HG02981 (cell line): ENCODE measurements at regions not wholly inside any gene's neighbourhood (a gene's known extent, or its start where the extent isn't known, plus 50 kb on each side); places are given as distances from the start of the nearest gene placed in this dataset.

ENCODE experiments used
- ATAC-seq: cut with Tn5 transposase; IDR thresholded peaks from one replicate; pipeline ENCODE4 v1.9.1; 2021; ENCODE audit warnings: mild to moderate bottlenecking, moderate library complexity; ENCODE audit not compliant: unreplicated experiment

- ATAC-seq = no peak
Measured at GRCh38 chr13:111394211-111394922, 73.9 kb downstream of the TEX29 start.

DNA sequence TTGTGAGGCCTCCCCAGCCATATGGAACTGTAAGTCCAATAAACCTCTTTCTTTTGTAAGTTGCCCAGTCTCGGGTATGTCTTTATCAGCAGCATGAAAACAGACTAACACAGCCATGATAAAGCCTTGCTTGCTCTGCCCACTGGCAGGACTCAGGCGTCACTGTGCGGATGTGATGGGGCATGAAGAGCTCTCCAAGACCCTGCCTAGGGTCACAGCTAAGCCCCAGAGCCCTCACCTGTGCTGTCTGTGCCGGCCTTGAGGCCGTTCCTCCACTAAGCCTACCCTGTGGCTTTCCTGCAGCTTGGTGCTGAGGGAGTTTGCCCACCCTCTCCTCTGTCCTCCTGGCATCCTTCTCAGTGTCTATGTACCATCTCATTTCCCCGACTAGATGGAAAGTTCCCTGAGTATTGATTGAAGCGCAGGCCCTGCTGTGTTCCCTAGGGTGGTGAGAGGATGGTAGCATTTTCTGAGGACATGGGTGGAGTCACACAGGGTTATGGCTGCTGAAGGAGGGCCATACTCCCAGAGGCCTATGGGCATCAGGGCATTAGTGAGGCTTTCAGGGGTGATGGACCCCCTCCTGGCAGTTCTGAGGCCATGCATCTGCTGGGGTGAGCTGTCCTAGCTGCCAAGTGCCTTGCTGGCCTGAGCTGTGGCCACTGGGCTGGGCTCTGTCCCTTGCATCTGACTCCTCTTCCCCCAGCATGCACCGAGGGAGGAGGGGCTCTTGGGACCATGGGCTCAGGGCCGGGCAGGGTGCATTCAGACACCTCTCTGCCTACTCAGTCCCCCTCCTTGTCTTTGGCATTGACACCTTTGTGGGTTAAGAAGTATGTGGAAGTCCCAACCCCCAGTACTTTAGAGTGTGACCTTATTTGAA, 75.3 kb downstream of the TEX29 start:
- ATAC-seq = no peak

DNA sequence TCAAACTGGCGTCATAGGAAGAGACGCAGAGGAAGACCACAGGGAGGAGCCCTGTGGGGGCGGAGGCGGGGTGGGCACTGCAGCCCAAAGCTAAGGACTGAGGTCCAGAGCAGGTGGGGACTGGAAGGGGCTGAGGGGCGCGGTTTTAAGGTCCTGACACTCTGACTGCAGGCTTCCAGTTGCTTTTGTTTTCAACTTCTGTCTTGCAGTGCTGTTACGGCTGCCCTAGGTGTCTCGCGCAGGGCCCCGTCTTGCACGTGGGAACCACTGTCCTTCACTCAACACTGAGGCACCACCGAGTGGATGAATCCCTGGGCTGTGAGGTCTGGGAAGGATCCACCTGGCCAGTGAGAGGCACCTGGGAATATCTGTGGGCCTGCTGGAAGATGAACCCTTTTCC, 76.0 kb downstream of the TEX29 start:
- ATAC-seq = no peak

- ATAC-seq = no peak
Measured at GRCh38 chr13:111397202-111397880, 76.9 kb downstream of the TEX29 start.

DNA sequence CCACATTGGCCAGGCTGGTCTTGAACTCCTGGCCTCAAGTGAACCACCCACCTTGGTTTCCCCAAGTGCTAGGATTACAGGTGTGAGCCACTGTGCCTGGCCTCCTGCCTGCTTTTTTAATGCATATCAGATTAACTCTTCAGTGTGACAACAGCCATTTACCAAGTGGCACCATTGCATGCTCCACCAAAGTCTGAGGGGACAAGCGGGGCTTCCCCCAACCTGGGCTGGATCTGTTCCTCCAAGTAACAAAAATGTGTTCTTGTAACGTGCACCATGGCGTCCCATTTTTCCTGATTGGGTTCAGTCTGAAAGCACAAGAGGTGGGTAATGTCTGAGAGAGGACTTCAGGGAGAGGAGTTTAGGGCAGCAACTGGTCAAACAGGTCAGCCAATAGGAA, 77.8 kb downstream of the TEX29 start:
- ATAC-seq = no peak

DNA sequence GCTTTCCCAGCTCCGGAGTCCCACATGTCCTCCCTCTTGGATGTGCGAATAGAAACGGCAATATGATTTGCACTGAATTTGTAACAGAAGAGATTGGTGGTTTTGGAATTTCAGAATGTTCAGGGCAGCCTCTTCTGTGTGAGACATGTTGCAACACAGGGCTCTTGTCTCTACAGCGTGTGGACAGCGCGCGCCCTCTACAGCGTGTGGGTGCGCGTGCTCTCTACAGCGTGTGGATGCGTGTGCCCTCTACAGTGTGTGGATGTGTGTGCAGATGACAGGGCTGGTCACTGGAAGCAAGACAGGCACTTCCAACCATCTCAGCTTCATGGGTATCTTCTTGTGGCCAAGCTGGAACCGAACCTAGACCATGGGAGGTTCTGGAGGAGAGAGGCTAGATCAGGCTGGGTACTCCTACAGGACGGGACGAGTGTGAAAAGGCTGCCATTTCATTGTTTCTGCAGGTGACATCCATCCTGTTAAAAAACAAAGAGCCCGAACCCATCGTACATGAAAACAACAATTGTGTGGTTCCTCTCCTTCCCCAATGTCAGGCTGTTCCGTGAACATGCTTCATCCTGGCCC, 78.4 kb downstream of the TEX29 start:
- no peak for ATAC-seq

GRCh38 chr13:111399334-111399733, 78.9 kb downstream of the TEX29 start:
- ATAC-seq = no peak

DNA sequence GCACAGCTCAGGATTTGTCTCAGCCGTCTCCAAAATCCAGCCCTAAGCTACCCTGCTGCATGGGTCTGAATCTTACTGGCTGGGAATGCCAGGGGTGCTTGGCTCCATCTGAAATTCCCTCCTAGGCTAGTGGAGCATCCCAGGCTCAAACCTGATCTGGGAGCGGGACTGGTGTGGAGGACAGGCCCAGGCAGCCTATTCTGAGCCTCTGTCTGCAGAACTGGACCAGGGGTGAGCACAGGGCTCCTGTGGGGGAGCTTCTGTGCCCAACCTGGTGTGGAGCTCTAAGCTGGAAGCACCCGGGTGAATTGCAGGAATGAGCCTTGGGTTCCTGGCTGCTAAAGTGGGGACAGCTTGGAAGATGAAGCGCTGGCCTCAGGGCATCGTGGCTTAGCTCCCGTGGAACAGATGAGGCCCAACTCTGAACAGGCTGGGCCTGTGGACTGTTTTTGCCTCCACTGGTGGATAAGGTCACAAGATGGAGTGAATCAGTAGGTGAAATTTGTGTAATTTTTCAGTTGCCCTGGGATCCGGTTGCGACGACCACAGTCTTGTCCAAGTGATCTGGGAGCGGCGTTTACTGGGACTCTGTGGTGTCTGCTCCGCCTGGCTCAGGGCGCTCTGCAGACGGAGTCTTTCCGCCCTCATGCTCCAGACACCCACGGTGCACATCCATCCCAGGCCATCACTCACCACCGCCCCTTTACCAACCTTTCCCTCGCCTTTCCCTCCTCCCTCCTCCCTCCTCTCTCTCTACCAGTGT, 79.5 kb downstream of the TEX29 start:
- ATAC-seq = no peak

DNA sequence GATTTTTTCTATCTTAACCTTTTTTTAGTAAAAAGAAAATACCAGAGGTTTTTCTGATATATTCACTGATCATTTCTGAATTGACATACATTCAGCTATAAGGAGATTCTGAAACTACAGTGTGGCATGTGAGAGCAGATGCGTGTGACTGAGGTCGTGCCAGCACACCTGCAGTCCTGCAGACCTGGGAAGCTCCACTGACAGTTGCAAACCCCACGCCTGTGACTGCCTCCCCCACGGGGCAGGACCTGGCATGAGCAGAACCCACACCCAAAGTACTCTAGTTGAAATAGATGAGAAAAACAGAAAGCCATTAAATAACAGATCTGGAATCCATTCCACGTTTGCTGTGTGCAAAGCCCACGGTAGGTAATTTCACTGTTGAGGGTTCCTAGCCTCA, 80.7 kb downstream of the TEX29 start:
- ATAC-seq = no peak

DNA sequence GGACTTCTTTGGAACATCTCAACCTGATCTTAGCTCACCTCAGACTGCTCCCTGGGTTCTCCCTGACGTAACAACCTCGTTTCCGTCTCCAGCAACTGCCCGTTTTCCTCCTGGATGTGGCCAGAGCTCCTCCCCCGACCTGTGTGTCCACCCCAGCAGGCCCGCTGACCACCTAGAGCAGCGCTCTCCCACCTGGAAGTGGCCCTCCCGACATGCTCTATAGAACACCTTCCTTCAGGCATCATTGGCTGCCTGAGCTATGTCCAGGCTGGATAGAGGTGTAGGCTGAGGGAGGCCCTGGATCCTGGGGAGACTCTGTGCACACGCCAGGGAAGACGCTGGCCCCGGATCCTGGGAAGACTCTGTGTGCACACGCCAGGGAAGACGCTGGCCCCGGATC, 81.3 kb downstream of the TEX29 start:
- ATAC-seq = no peak

- ATAC-seq = no peak
Measured at GRCh38 chr13:111402441-111402840, 82.0 kb downstream of the TEX29 start.

GRCh38 chr13:111403266-111403665, 82.8 kb downstream of the TEX29 start:
- no peak for ATAC-seq

DNA sequence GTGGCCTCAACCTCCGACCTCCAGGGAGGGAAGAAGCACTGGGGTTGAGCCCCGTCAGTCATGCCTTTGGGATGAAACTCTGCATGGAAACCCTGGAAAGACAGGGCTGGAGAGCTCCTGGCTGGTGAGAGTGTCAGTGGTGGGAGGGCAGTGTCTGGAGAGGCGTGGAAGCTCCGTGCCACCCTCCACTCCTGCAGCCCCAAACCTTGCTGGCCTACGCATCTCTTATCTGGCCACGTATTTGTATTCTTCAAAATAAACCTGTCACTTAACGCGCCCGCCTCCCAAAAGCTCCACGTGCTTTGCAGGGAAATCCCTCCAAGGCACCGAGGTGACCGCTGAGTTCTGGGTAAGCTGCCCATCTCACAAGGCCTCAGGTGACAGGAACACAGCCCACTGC, 84.3 kb downstream of the TEX29 start:
- no peak for ATAC-seq

DNA sequence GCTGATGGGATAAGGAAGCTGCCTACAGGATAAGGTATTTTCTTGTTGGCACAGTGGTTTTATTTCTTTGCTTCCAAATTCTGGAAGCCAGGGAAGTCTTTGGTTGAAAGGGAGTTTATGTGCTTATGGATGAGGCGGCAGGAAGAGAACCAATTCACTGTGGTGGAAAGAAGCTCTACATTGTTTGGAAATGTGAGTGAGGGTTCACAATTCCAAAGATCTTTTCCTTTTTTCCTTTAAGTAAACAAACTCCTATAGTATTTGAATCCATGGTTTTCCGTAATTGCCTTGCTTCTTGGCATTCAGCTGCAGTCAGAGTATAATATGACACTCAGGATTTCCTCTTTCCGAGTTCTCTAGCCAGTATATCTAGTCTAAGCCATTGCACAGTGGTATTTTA, 86.2 kb downstream of the TEX29 start:
- ATAC-seq = no peak

DNA sequence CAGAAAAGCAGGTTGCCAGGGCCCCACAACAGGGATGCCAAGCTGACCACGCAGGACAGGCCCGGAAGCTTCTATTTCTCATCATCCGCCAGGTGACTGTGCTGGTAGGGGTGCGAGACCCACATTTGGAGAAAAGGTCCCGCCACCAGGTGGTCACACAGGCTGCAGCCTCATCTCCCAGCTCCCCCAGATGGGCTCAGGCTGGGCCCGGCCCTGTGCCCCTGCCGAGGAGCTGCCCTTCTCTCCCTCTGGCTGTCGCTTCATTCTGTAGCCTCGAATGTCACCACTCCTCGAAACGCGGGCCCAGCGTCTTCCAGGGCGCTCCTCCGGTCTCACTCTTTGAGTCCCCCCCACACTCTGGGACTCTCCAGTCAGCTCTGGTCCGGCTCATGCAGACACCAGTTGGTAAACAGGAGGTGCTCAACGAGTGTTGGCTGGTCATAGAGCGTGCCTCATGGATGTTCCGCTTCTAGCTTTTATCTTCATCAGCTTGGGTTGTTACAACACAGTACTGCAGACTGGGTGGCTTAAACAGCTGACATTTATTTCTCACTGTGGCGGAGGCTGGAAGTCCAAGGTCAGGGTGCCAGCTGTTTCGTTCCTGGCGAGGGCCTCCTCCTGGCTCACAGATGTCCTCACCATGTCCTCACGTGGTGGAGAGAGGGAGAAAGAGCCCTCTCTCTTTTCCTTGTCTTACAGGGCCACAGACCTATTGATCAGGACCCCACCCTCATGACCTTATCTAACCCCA, 87.1 kb downstream of the TEX29 start:
- ATAC-seq = no peak

DNA sequence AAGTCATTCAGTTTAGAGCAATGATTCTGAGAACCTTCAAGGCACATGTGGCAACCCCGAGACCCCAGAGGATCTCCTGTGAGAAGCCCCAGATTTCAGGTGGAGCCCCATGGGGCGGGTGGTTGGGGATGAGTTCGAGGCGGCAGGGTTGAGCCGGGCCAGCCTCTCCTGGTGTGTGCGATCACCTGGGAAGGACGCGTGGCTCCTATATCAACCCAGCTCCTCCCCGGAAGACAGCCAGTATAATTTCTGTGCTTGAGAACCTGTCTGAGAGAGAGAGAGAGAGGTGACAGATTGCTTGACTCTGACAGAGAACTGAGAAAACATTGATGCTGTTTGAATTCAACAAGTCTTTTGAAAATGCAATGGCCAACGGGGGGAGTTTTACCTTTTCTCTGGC, 89.0 kb downstream of the TEX29 start:
- ATAC-seq = no peak

DNA sequence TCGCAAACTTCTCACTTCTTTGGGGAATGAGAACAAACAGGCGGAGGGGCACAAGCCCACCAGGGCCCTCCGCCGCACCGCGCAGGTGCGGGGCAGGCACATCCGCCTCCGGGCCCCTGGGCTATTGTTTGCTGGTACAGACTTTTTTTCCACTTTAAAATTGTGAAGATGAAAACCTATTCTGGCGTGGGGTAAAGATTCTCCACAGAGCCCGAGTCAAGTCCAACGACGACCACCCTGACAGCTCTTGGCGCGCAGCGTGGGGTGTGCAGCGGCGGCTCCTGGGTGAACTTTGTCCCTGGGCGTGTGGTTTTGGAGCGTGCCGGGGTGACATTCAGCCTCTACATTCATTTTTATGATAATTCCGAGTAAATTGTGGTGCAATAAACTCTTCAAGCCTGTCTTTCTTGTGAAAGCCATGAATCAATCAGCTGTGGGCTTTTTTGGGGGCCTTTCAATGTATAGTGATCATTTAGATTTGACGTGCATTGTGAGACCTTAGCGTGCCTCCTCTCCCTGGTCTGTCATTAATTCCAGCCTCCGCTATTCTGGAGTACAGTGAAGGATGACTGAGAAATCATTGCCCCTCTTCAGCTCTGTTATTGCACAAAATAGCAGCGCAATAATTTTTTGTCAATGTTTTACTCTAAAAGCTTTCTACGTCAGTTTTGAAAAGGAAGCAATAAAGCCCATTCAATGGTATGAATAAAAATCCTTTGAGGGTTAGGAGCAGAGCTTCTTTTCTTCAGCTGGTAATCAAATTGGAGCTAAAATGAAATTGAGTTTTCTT, 90.0 kb downstream of the TEX29 start:
- no peak for ATAC-seq

- no peak for ATAC-seq
Measured at GRCh38 chr13:111411151-111411858, 90.9 kb downstream of the TEX29 start.
